A549 (cell line): ENCODE measurements at regions not wholly inside any gene's neighbourhood (a gene's known extent, or its start where the extent isn't known, plus 50 kb on each side); places are given as distances from the start of the nearest gene placed in this dataset.

Experiments used
- ATAC-seq, 2 experiments: fragments of 200-7000 bp in 1 of 2; fragments of >200 bp in 1 of 2; cut with Nextera tagmentation in 1 of 2; cut with Tn5 transposase in 1 of 2; 3 replicates each; pipeline versions ENCODE4 v1.8.0 to v1.9.1; 2018 to 2020; ENCODE audit warnings: mild to moderate bottlenecking in 1 of 2, moderate library complexity in 1 of 2
- CTCF ChIA-PET: fragments of 300-600 bp; sonication (Branson Sonifier 250); formaldehyde crosslinking; extraction: SDS; loops from one replicate; lab custom pipeline; 2021; ENCODE audit warnings: antibody characterized with exemption, inconsistent platforms; lab: Yijun Ruan, JAX
- POLR2A ChIA-PET: fragments of 350-600 bp; formaldehyde crosslinking; extraction: SDS; loops from one replicate; lab custom pipeline; 2021; ENCODE audit warnings: antibody characterized with exemption, inconsistent platforms; lab: Yijun Ruan, JAX
- DNase-seq, 2 experiments: peaks; one replicate each; pipeline versions ENCODE4 v3.0.0 to v3.0.0-alpha.2; 2011 to 2016; ENCODE audit warnings: low read depth in 1 of 2, low spot score in 1 of 2
- FAIRE-seq: peaks from 2 replicates; lab custom pipeline; 2011; peaks lifted over from hg19 to GRCh38; lab: Jason Lieb, UNC
- H3K27ac ChIP-seq, 2 experiments: fragments of >200 bp; sonication (Bioruptor Twin); formaldehyde crosslinking; 3 replicates each; pipeline ENCODE4 v1.5.1; 2016 to 2017
- H3K4me1 ChIP-seq: fragments of >200 bp; sonication (Bioruptor Twin); formaldehyde crosslinking; 3 replicates; pipeline ENCODE4 v1.6.1; 2016
- H3K4me2 ChIP-seq: fragments of >200 bp; sonication (Bioruptor Twin); formaldehyde crosslinking; 3 replicates; pipeline ENCODE4 v1.6.1; 2016
- H3K4me3 ChIP-seq: fragments of >200 bp; sonication (Bioruptor Twin); formaldehyde crosslinking; 3 replicates; pipeline ENCODE4 v1.5.1; 2016
- H3K9me3 ChIP-seq: fragments of >200 bp; sonication (Bioruptor Twin); formaldehyde crosslinking; 3 replicates; pipeline ENCODE4 v1.6.1; 2016
- POLR2AphosphoS2 ChIP-seq: conservative IDR thresholded peaks from 2 replicates; pipeline ENCODE4 v1.6.1; 2012; ENCODE audit warnings: low read length, improper control_type of control experiment, inconsistent platforms
- RAD21 ChIP-seq, 2 experiments: fragments of >200 bp in 1 of 2; sonication (Bioruptor Twin) in 1 of 2; formaldehyde crosslinking in 1 of 2; IDR thresholded peaks in 1 of 2; conservative IDR thresholded peaks in 1 of 2; 2 replicates in 1 of 2; 3 replicates in 1 of 2; pipeline ENCODE4 v1.6.1; 2012 to 2018; ENCODE audit warnings: inconsistent platforms in 1 of 2
- RCOR1 ChIP-seq: fragments of 150-350 bp; IDR thresholded peaks from 2 replicates; pipeline ENCODE4 v1.6.1; 2014; ENCODE audit warnings: antibody characterized with exemption, low read length, low read depth
- WGBS: methylation state at CpG from one replicate; pipeline ENCODE4 v1.1.6; 2017; ENCODE audit errors: missing lambda C conversion rate; 5-methylcytosine and 5-hydroxymethylcytosine counted together
- small RNA-seq, 6 experiments: library from RNA; depleted of rRNA; stranded (forward); fragments of <200 nt; gene quantifications; one replicate each; pipeline ENCODE3, GENCODE V24; 2012

- Histone ChIP-seq H3K9me3 (no peaks in the 10 kb centered on the region), H3K27ac (no peak overlapping the region), H3K4me3 (no peak overlapping the region), H3K4me1 (no peaks in the 10 kb centered on the region), H3K4me2 (no peak overlapping the region)
- DNase-seq = no peak
- WGBS = 10% methylated on average over 2 of the region's 9 CpGs
- ChIA-PET CTCF (interaction anchor here (0.7 to 1.2 kb wide), 2 partner anchors 14 to 17 kb away, joined by 3 read pairs; no protein-coding TSS in a partner anchor), POLR2A (no interaction called here)
- ATAC-seq = peak in 1 of 2 experiments; percentile 67; a peak in 3 of 6 replicates
- no peak for FAIRE-seq
- TF ChIP-seq RAD21 (conservative IDR thresholded peaks at IDR 0.05 in 1 of 2, IDR thresholded peaks at IDR 0.05 in 1 of 2) = peak in 1 of 2 experiments; percentile 42; a peak in 2 of 5 replicates
- TF ChIP-seq RCOR1 = no peak
- TF ChIP-seq POLR2AphosphoS2 = no peak
These were observed 50.6 kb upstream of the MPEG1 start for GRCh38 chr11:59263225-59263894.

Small RNA genes in the stretch of these regions (small RNA-seq; reads per million reads assigned to genes)
- 0 reads per million in 6 experiments for gene RN7SL435P
